GM19324 (cell line): ENCODE measurements at regions not wholly inside any gene's neighbourhood (a gene's known extent, or its start where the extent isn't known, plus 50 kb on each side); places are given as distances from the start of the nearest gene placed in this dataset.
"Not testable (repeated sequence)": the region's sequence is repeated elsewhere in the genome, so short reads cannot be mapped to it uniquely, and the experiment has no call there.

Experiments used
- ATAC-seq: cut with Tn5 transposase; IDR thresholded peaks from one replicate; pipeline ENCODE4 v1.9.1; 2021; ENCODE audit warnings: mild to moderate bottlenecking, moderate library complexity; ENCODE audit not compliant: unreplicated experiment, low FRiP score

DNA sequence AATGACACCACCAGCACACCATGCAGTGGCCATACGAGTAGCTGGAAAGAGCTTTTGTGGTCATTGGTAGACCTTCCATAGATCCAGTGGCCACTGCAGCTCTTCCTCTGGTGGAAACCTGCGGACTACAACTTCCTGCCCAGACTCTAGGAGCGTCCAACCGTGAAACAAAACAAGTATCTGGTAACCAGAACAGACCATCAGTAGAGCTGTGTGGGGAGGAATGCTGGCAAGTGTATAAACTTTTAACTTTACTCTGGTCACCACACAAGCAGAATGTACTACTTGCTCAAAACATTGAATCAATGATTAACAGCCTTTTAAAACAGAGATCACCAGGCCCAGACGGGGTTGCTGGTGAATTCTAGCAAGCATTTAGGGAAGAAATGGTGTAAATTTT, 154.7 kb upstream of the DGKB start:
- ATAC-seq = no peak

GRCh38 chr7:15054304-15054703, 151.8 kb upstream of the DGKB start:
- not testable (repeated sequence) for ATAC-seq

DNA sequence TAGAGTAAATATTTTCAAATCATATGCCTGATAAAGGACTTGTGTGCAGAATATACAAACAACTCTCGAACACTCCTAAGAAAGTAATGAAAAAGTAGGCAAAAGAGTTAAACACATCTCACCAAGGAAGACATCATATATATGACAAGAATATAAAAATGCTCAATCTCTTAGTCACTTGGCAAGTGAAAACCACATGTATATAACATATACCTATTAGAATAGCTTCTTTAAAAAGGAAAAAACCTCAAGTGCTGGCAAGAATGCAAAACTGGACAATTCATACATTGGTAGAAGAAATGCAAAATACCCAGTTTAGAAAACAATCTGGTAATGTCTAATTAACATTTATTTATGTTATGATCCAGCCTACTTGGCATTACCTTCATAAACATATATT, 146.6 kb upstream of the DGKB start:
- no peak for ATAC-seq

DNA sequence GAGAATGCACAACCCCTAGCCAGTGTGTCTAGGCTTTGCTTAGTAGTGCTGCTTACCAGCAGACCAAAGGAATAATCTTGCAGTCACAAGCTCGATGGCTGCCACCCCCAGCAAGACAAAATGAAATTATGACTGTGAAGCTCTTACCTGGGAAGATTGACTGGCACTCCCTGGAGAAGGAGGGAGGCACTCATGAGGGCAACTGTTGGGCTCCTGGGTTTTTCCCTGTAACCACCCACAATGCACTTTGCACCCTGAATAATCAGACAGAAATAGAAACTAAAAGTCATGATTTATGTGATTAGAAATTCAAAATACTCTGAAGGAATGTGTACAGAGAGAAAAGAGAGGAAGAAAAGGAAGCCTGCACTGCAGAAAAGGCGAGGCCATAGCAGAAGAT, 144.3 kb upstream of the DGKB start:
- no peak for ATAC-seq

DNA sequence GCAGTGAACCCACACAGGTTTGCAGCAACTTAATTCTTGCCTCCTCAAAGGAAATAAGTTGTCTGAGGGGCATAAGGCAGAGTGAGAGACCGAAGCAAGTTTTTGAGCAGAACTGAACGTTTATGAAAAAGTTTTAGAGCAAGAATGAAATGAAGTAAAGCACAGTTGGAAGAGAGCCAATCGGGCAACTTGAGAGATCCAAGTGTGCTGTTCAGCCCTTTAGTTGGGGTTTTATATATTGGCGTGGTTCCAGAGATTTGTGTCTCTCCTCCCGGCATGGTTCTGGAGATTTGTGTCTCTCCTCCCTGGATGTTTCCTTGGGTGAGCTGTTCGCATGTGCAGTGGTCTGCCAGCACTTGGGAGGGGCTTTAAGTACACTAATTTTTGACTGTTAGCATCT, 141.4 kb upstream of the DGKB start:
- no peak for ATAC-seq

DNA sequence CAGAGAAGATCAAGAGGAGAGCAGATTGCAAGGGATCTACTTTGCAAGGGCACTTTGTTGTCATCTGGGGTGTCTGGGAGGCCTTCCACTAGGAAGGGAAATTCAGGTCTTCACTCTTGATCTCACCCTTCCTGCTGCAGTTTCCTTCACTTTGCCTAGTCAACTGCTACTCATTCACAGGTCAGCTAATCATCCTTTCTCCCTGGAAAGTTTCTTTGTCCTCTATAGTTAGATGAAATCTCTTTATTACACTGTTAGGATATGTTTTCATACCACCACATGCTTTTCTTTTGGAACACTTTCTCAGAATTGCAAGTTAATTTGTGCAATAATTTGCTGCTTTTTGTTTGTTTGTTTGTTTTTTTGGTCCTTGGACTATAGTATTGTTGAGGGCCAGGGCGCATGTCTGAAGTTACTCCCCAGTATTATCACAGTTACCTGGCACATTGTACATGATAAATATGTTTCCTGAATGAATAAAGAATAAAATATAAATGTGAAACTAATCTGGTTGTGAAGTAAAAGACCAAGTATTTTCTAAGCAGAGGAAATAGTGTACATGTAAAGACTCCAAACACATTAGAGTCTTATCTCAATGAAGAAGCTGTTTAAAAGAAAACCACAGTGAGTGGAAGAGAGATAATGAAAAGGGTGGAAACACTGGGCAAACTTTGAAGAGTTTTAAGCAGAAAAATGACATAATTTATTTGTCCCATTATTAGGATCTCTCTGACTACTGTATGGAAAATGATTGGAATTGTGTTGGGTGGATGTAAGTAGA, 139.9 kb upstream of the DGKB start:
- ATAC-seq = no peak

GRCh38 chr7:15041226-15041625, 138.7 kb upstream of the DGKB start:
- no peak for ATAC-seq

DNA sequence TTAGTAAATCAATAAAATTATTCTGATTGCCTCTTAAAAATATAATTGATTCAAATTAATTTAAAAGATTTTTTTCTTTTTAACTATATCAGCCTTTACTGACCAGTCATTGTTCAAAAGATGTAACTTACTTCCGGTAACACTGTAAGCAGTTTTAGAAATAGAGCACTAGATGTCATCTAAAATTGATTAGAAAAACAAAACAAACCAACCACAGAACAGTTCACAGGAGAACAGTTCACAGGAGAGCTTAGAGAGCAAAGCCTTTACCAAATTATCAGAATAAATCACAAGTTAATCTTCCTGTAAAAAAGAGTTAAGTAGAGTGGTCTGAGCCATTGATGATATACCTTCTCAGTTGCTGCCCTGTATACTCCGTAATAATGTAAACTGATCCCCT, 133.3 kb upstream of the DGKB start:
- no peak for ATAC-seq

DNA sequence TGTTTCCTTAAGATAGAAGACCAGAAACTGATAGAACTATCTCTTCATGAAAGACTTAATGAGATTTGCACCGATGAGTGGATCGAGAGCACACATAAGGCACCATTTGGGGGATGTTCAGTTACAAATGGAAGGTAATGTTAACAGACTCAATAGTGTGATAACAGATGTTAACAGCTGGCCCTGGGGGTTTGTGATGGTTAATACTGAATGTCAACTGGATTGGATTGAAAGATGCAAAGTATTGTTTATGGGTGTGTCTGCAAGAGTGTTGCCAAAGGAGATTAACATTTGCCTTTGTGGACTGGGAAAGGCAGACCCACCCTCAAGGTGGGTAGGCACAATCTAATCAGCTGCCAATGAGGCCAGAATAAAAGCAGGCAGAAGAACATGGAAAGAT, 130.5 kb upstream of the DGKB start:
- no peak for ATAC-seq

GRCh38 chr7:15018981-15019380, 116.4 kb upstream of the DGKB start:
- ATAC-seq = no peak

- ATAC-seq = no peak
Observed at GRCh38 chr7:15016766-15017165, 114.2 kb upstream of the DGKB start.

DNA sequence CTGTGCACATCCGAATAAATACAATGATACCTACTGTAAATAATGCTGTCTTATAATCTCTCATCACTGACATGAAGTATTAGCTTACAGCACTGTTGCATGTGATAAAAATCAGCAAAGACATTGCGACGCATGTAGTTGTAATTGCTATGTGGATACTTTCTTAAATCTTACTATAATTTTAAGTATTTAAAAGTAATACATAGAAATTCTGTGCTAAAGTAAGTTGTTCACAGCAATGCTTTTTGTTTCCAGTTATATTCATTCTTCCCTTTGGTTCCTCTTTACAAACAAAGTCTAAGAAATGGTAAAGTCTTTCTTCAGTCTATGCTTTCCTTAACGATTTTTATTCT, 113.7 kb upstream of the DGKB start:
- no peak for ATAC-seq

DNA sequence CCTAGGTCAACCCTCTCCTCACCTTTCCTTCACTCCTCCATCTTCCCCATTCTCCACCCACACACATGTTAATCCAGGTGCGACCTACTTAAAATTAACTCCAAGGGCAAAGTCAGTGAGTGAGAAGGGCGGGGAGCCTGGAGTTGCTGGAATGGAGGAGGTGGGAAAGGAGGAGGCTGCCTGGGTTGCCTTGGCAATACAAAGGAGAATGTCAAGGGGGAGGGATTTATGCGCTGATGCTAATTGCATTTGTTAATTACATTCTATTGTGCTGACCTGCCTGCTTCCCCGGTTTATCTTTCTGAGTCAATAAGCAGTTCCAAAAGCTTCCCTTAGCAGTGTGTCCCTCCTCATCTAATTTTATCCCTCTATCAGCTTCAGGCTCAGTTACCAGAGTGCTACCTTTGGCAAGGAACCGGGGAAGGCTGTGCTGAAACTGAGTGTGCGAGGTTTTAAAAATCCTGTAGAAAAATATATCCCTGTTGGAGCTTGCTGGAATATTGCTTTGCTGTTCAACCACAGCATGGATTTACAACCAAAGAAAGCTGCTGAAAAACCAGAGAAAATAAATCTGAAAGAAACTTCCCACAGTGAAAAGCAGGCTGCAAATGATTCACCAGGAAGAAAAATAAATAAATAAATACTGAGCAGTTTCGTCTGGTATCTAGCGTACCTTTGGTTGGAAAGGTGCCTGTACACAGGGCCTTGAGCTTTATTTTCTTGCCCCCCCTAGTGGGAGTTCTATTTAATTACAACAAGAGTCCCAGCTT, 113.2 kb upstream of the DGKB start:
- ATAC-seq = peak; percentile 88

GRCh38 chr7:15012135-15012534, 109.6 kb upstream of the DGKB start:
- ATAC-seq = no peak

- ATAC-seq = no peak
Observed at GRCh38 chr7:15011289-15011688, 108.7 kb upstream of the DGKB start.

DNA sequence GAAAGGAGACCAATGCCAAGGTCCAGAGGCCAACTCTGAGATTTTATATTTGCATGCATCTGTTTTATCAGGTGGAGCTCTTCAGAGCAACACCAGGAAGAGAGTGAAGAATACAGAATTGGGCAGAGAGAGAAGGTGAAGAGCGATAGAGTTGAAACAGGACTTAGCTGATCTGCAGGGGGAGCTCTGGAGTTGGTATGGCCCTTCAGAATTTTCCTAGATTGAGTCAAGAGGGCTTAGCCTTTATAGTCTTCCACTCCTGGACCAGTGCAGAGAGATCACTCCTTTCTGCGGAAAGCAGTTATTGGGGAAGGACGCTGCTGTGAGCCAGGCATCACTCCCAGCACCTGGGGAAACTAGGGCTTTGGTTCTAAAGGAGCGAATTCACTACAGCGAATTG, 105.0 kb upstream of the DGKB start:
- no peak for ATAC-seq

DNA sequence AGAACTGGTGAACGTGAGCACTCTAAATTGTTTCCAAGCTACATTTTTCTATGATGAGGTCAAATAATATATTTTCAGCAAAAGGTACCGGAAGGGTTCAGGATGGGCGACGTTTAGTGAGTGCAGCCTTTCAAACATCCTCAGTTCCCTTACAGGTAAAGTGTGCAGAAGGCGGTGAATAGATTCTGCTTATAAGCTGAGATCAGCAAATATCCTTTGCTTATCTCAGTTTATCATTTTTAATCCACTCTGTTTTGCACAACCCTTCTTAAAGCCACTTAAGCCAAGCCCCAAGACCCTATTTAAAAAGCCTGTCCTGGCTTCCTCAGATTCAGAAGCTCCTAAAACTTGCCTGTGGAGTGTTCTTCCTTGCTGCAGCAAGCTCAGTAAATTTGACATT, 103.1 kb upstream of the DGKB start:
- ATAC-seq = no peak

DNA sequence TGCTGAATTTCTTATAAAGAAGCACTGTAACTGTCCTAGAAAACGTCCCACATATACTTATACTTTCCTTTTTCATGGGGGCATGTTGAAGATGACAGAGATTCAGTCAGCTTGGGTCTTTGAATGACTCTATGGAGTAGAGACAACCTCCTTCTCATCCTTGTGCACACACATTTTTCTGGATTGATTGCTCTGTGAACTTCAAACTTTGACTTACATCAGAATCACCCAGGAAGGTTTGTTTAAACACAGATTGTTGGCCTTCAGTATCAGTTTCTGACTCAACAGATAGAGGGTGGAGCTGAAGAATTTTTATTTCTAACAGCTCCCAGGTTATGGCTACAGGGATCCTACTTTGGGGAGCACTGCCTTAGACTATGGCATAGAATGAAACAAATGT, 97.6 kb upstream of the DGKB start:
- ATAC-seq = no peak

GRCh38 chr7:14999331-14999730, 96.8 kb upstream of the DGKB start:
- no peak for ATAC-seq

- ATAC-seq = no peak
Observed at GRCh38 chr7:14995774-14996173, 93.2 kb upstream of the DGKB start.

GRCh38 chr7:14988941-14989340, 86.4 kb upstream of the DGKB start:
- ATAC-seq = no peak

- ATAC-seq = no peak
Observed at GRCh38 chr7:14978687-14979086, 76.1 kb upstream of the DGKB start.
